Endothelial cell of umbilical vein (primary cell): ENCODE measurements at regions not wholly inside any gene's neighbourhood (a gene's known extent, or its start where the extent isn't known, plus 50 kb on each side); places are given as distances from the start of the nearest gene placed in this dataset.

Source experiments
- BruUV-seq: library from RNA; stranded (reverse); fragments of 400-500 nt; replicated peaks from 2 replicates; lab custom pipeline; 2021; lab: Mats Ljungman, UMichigan
- CTCF ChIA-PET: fragments of 300-600, 350-600 bp; sonication (Branson Sonifier 250); formaldehyde crosslinking; loops from one replicate; lab custom pipeline; 2021; ENCODE audit warnings: antibody characterized with exemption, inconsistent platforms; lab: Charles Lee
- POLR2A ChIA-PET: fragments of 300-600, 350-600 bp; sonication (Branson Sonifier 250); formaldehyde crosslinking; loops from one replicate; lab custom pipeline; 2021; ENCODE audit warnings: antibody characterized with exemption, inconsistent platforms; lab: Charles Lee
- DNase-seq: peaks from one replicate; pipeline ENCODE4 v3.0.0-alpha.2; 2011; ENCODE audit warnings: low read depth, low spot score
- FAIRE-seq: peaks from 2 replicates; lab custom pipeline; 2011; peaks lifted over from hg19 to GRCh38; lab: Jason Lieb, UNC
- H2AFZ ChIP-seq: 2 replicates; pipeline ENCODE4 v1.6.0; 2012; ENCODE audit warnings: low read depth, low read length, control low read depth, inconsistent platforms
- H3K27ac ChIP-seq: 2 replicates; pipeline ENCODE4 v1.5.1; 2011; ENCODE audit warnings: low read depth, mild to moderate bottlenecking, control low read depth, low read length, moderate library complexity; ENCODE audit not compliant: insufficient read depth
- H3K27me3 ChIP-seq, 2 experiments: 2 replicates each; pipeline versions ENCODE4 v1.6.0 to v1.6.1; 2011; ENCODE audit warnings: low read length in 2 of 2, mixed read lengths in 1 of 2; ENCODE audit not compliant: control insufficient read depth in 2 of 2, insufficient read depth in 2 of 2
- H3K36me3 ChIP-seq, 2 experiments: 2 replicates in 1 of 2; 3 replicates in 1 of 2; pipeline ENCODE4 v1.5.1; 2011; ENCODE audit warnings: low read length in 2 of 2, mild to moderate bottlenecking in 1 of 2, moderate library complexity in 1 of 2; ENCODE audit not compliant: control insufficient read depth in 2 of 2, insufficient read depth in 2 of 2; ENCODE audit errors: extremely low read depth in 1 of 2
- H3K4me1 ChIP-seq: 3 replicates; pipeline ENCODE4 v1.5.1; 2011; ENCODE audit warnings: mild to moderate bottlenecking, low read length; ENCODE audit not compliant: control insufficient read depth, insufficient read depth; ENCODE audit errors: extremely low read depth
- H3K4me2 ChIP-seq: 2 replicates; pipeline ENCODE4 v1.6.1; 2011; ENCODE audit warnings: low read length, control low read depth, mixed read lengths; ENCODE audit not compliant: insufficient read depth
- H3K4me3 ChIP-seq, 3 experiments: fragments of 200-600 bp in 1 of 3; sonication (generic), shearing (Covaris generic) in 1 of 3; replicated peaks in 1 of 3; 2 replicates each; pipeline ENCODE4 v1.5.1; 2011 to 2016; ENCODE audit warnings: control low read depth in 3 of 3, low read length in 3 of 3, mild to moderate bottlenecking in 2 of 3, inconsistent platforms in 1 of 3, low read depth in 1 of 3, moderate library complexity in 1 of 3; ENCODE audit not compliant: insufficient read depth in 1 of 3
- H3K79me2 ChIP-seq: 2 replicates; pipeline ENCODE4 v1.6.0; 2012; ENCODE audit warnings: low read length, inconsistent platforms; ENCODE audit not compliant: control insufficient read depth, insufficient read depth
- H3K9ac ChIP-seq: replicated peaks from 2 replicates; pipeline ENCODE3; 2011; ENCODE audit warnings: low read length, control low read depth; ENCODE audit not compliant: insufficient read depth; ENCODE audit errors: extremely low read depth
- H3K9me1 ChIP-seq: replicated peaks from 3 replicates; pipeline ENCODE4 v1.6.0; 2011; ENCODE audit warnings: mild to moderate bottlenecking, low read length; ENCODE audit not compliant: control insufficient read depth, insufficient read depth; ENCODE audit errors: extremely low read depth
- H3K9me3 ChIP-seq: replicated peaks from 2 replicates; pipeline ENCODE4 v1.5.1; 2012; ENCODE audit warnings: low read length, inconsistent platforms; ENCODE audit not compliant: control insufficient read depth, insufficient read depth
- H4K20me1 ChIP-seq: replicated peaks from 2 replicates; pipeline ENCODE3; 2011; ENCODE audit warnings: mild to moderate bottlenecking, low read length; ENCODE audit not compliant: control insufficient read depth, insufficient read depth; ENCODE audit errors: extremely low read depth
- EZH2 ChIP-seq: IDR thresholded peaks from 2 replicates; pipeline ENCODE4 v1.6.1; 2012; ENCODE audit warnings: borderline replicate concordance, low read depth, mild to moderate bottlenecking, moderate library complexity, low read length, inconsistent platforms; ENCODE audit not compliant: severe bottlenecking
- FOS ChIP-seq: IDR thresholded peaks from 2 replicates; pipeline ENCODE4 v1.6.1; 2011; ENCODE audit warnings: mild to moderate bottlenecking, low read length, moderate library complexity, borderline replicate concordance; ENCODE audit not compliant: insufficient read depth
- GATA2 ChIP-seq: IDR thresholded peaks from 2 replicates; pipeline ENCODE4 v1.7.0; 2011; ENCODE audit warnings: low read depth, mild to moderate bottlenecking, moderate library complexity, mixed read lengths, low read length; ENCODE audit not compliant: insufficient read length, insufficient read depth
- JUN ChIP-seq: IDR thresholded peaks from 2 replicates; pipeline ENCODE4 v1.6.1; 2011; ENCODE audit warnings: borderline replicate concordance, low read depth; ENCODE audit not compliant: insufficient read length, insufficient read depth
- MYC ChIP-seq: IDR thresholded peaks from one replicate; pipeline ENCODE4 v1.6.1; 2011; ENCODE audit warnings: mild to moderate bottlenecking, low read depth, low read length
- POLR2A ChIP-seq: IDR thresholded peaks from 2 replicates; pipeline ENCODE4 v1.6.1; 2012; ENCODE audit warnings: low read depth, mild to moderate bottlenecking, control low read depth, low read length
- POLR2AphosphoS5 ChIP-seq: IDR thresholded peaks from 2 replicates; pipeline ENCODE4 v1.6.1; 2012; ENCODE audit warnings: low read depth, mild to moderate bottlenecking, control low read depth, low read length, moderate library complexity; ENCODE audit not compliant: insufficient read depth
- dilution Hi-C: fragments of 300-500 bp; cut with MboI; formaldehyde crosslinking; loops from one replicate; pipeline ENCODE4 v1.15.0; 2019; ENCODE audit warnings: low sequenced_read_pairs; ENCODE audit not compliant: extremely low pct_ligation_motif_present
- intact Hi-C: fragments of 100-400 bp; cut with micrococcal nuclease; formaldehyde crosslinking; loops from one replicate; pipeline ENCODE4 v1.10.0; 2022
- TF ChIP-seq, protein P1 (sequence below): IDR thresholded peaks from 2 replicates; pipeline ENCODE4 v1.6.1; 2011; ENCODE audit not compliant: insufficient read depth, insufficient read length
- TF ChIP-seq, protein P2 (sequence below), 2 donors: IDR thresholded peaks; 1 replicate in 1 of 2; 2 replicates in 1 of 2; pipeline ENCODE4 v1.5.1; 2011; ENCODE audit warnings: low read length in 2 of 2, mild to moderate bottlenecking in 2 of 2, moderate library complexity in 2 of 2, control low read depth in 1 of 2, inconsistent platforms in 1 of 2, low read depth in 1 of 2; ENCODE audit not compliant: insufficient read depth in 1 of 2; ENCODE audit errors: extremely low read depth in 1 of 2

DNA sequence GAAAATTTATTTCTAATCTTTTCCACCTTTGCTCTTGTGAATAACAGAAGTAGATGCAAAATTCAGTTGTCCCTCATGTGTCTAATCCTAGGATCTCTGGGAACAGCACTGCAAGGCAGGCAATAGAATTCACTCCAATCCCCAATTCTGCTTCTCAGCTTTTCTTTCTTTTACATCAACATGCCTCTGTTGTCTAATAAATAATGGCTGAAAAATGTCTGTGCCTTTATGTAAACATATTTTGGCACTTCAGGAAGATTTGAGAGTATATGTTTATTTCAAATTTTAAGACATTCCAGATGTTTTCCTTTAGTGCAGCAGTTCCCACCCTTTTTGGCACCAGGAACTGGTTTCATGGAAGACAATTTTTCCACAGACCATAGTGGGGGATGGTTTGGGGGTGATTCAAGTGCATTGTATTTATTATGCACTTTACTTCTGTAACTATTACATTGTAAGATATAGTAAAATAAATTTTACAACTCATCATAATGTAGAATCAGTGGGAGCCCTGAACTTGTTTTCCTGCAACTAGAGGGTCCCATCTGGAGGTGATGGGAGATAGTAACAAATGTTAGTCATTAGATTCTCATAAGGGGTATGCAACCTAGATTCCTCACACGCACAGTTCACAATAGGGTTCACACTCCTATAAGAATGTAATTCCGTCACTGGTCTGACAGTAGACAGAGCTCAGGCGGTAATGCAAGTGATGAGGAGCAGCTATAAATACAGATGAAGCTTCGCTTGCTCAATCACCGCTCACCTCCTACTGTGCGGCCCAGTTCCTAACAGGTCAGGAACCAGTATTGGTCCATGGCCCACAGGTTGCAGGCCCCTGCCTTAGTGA is 590.3 kb upstream of the CNTNAP5 start:
- peaks cover 2% of the 10 kb centered on the region for H3K9me3 ChIP-seq
- DNase-seq = no peak
- no peaks in the 10 kb centered on the region for H3K9me1 ChIP-seq
- no peak overlapping the region for H2AFZ ChIP-seq
- intact Hi-C loops (no loop called here), dilution Hi-C loops (no loop called here)
- H3K27me3 ChIP-seq = no peaks in the 10 kb centered on the region
- POLR2A ChIA-PET = no interaction called here
- no peaks in the 10 kb centered on the region for H4K20me1 ChIP-seq
- no TSS peak for BruUV-seq
- H3K79me2 ChIP-seq = no peaks in the 10 kb centered on the region
- no peak overlapping the region for H3K4me3 ChIP-seq
- TF ChIP-seq, protein P1, sequence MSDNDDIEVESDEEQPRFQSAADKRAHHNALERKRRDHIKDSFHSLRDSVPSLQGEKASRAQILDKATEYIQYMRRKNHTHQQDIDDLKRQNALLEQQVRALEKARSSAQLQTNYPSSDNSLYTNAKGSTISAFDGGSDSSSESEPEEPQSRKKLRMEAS = no peak
- TF ChIP-seq GATA2 = no peak
- CTCF ChIA-PET = no interaction called here
- no peak overlapping the region for H3K4me2 ChIP-seq
- no peak overlapping the region for H3K9ac ChIP-seq
- H3K36me3 ChIP-seq = no peaks in the 10 kb centered on the region
- no peak overlapping the region for H3K27ac ChIP-seq
- no peaks in the 10 kb centered on the region for H3K4me1 ChIP-seq
- no peak for FAIRE-seq

DNA sequence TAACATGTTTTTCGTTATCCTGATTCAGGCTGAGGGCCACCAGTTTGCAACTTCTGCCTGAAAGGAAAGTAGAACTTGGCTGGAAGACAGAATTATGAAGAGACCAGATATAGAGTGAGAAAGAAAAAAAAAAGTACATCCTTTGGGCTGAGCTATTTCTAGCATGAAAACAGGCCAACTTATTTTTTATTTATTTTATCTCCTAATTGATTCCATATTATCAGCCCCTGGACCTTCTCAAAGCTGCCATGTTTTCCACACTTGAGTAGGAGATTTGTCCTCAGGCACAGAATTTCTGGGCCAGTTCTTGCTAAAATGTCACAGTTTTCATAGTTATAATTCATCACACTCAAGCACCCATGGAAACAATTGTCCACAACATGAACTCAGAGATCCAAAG is 586.8 kb upstream of the CNTNAP5 start:
- Histone ChIP-seq H3K36me3 (no peaks in the 10 kb centered on the region), H3K4me2 (no peak overlapping the region), H3K27ac (no peak overlapping the region), H3K4me3 (no peak overlapping the region), H3K9me1 (no peaks in the 10 kb centered on the region), H3K9me3 (peaks cover 3% of the 10 kb centered on the region), H3K79me2 (no peaks in the 10 kb centered on the region), H4K20me1 (no peaks in the 10 kb centered on the region), H3K9ac (no peak overlapping the region), H3K4me1 (no peaks in the 10 kb centered on the region), H3K27me3 (no peaks in the 10 kb centered on the region), H2AFZ (no peak overlapping the region)
- ChIA-PET POLR2A (no interaction called here), CTCF (no interaction called here)
- dilution Hi-C loops = no loop called here
- no TSS peak for BruUV-seq
- intact Hi-C loops = no loop called here
- no peak for TF ChIP-seq POLR2AphosphoS5
- no peak for TF ChIP-seq MYC
- no peak for TF ChIP-seq POLR2A
- TF ChIP-seq JUN = no peak
- no peak for TF ChIP-seq EZH2
- TF ChIP-seq, protein P1 = no peak
- TF ChIP-seq FOS = no peak
- no peak for TF ChIP-seq GATA2
- TF ChIP-seq, protein P2, sequence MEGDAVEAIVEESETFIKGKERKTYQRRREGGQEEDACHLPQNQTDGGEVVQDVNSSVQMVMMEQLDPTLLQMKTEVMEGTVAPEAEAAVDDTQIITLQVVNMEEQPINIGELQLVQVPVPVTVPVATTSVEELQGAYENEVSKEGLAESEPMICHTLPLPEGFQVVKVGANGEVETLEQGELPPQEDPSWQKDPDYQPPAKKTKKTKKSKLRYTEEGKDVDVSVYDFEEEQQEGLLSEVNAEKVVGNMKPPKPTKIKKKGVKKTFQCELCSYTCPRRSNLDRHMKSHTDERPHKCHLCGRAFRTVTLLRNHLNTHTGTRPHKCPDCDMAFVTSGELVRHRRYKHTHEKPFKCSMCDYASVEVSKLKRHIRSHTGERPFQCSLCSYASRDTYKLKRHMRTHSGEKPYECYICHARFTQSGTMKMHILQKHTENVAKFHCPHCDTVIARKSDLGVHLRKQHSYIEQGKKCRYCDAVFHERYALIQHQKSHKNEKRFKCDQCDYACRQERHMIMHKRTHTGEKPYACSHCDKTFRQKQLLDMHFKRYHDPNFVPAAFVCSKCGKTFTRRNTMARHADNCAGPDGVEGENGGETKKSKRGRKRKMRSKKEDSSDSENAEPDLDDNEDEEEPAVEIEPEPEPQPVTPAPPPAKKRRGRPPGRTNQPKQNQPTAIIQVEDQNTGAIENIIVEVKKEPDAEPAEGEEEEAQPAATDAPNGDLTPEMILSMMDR (IDR thresholded peaks at IDR 0.05; ENCODE audit: extremely low read depth in 1 of 2, insufficient read depth in 1 of 2, low read depth in 1 of 2, low read length in 2 of 2) = no peak
- no peak for DNase-seq
- FAIRE-seq = no peak
